ENCODE measurements at regions not wholly inside any gene's neighbourhood (a gene's known extent, or its start where the extent isn't known, plus 50 kb on each side); places are given as distances from the start of the nearest gene placed in this dataset.

DNA sequence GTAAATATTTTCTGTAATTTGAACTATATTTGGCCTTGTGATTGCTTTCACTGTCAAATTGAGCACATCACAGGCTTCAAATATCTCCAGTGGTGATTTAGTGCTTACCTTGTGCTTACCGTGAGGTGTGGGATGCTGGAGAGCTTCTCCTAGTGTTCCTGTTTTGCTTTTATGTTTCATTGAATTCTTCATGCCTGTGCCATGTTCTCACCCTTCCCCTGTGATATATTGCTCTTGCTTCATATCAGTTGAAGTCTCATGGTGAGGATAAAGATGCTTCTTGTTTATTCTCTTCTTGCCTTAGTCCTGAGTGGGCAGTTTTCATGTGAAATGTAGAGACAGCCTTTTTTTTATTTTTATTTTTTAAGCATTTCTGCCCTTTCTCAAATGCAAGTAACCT lies 198.0 kb upstream of the PDGFD start:
- Histone ChIP-seq H3K4me3 (ENCODE audit: low read depth in 1 of 2, low read length in 2 of 2) (no peak overlapping the region), H3K4me1 (ENCODE audit: insufficient read depth, low read length) (no peaks in the 10 kb centered on the region), H3K9ac (ENCODE audit: low read length) (no peak overlapping the region), H3K27ac (ENCODE audit: low read depth, low read length) (no peak overlapping the region), H3K27me3 (ENCODE audit: control insufficient read depth in 1 of 2, insufficient read depth in 2 of 2, low read length in 2 of 2) (no peaks in the 10 kb centered on the region), H3K9me3 (ENCODE audit: low read length) (no peaks in the 10 kb centered on the region), H3K36me3 (ENCODE audit: insufficient read depth, low read length) (no peaks in the 10 kb centered on the region)

DNA sequence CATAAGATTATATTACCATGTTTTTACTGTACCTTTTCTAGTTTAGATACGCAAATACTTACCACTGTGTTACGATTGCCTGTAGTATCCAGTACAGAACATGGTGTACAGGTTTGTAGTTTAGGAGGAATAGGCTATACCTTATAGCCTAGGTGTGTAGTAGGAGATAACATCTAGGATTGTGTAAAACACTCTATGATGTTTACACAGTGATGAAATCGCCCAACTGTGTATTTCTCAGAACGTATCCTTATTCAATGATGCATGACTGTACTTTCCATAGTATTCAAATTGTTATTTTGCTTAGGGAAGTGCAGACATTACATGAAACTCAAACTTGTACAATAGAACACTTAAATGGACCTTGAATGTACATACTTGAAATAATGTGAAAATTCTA lies 188.1 kb upstream of the PDGFD start:
- Histone ChIP-seq H3K9me3 (ENCODE audit: low read length) (no peaks in the 10 kb centered on the region), H3K27ac (ENCODE audit: low read depth, low read length) (no peak overlapping the region), H3K9ac (ENCODE audit: low read length) (no peak overlapping the region), H3K36me3 (ENCODE audit: insufficient read depth, low read length) (no peaks in the 10 kb centered on the region), H3K4me1 (ENCODE audit: insufficient read depth, low read length) (no peaks in the 10 kb centered on the region), H3K4me3 (ENCODE audit: low read depth in 1 of 2, low read length in 2 of 2) (no peak overlapping the region), H3K27me3 (ENCODE audit: control insufficient read depth in 1 of 2, insufficient read depth in 2 of 2, low read length in 2 of 2) (no peaks in the 10 kb centered on the region)

DNA sequence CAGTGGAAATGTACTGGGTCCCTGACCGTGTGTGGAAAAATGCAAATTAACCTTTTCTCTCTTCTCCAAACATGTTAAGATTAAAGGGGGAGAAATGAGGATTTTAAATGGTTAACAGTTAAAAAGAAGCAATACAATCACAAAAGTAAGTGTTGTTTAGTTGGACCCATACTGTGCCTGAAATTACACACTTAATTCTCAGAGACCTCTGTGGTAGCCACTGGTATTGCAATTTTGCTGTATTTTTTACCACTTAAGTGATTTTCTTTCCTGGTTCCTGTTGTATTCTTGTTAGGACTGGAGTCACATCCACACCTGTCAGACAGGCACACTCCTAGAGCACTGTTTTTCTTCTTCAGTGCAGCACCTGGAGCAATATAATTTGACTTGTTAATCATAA lies 179.6 kb upstream of the PDGFD start:
- H3K27me3 ChIP-seq (ENCODE audit: control insufficient read depth in 1 of 2, insufficient read depth in 2 of 2, low read length in 2 of 2): no peaks in the 10 kb centered on the region
- no peak overlapping the region for H3K9ac ChIP-seq (ENCODE audit: low read length)
- no peaks in the 10 kb centered on the region for H3K36me3 ChIP-seq (ENCODE audit: insufficient read depth, low read length)
- H3K27ac ChIP-seq (ENCODE audit: low read depth, low read length): no peak overlapping the region
- H3K4me1 ChIP-seq (ENCODE audit: insufficient read depth, low read length): no peaks in the 10 kb centered on the region
- H3K4me3 ChIP-seq (ENCODE audit: low read depth in 1 of 2, low read length in 2 of 2): no peak overlapping the region
- no peaks in the 10 kb centered on the region for H3K9me3 ChIP-seq (ENCODE audit: low read length)

DNA sequence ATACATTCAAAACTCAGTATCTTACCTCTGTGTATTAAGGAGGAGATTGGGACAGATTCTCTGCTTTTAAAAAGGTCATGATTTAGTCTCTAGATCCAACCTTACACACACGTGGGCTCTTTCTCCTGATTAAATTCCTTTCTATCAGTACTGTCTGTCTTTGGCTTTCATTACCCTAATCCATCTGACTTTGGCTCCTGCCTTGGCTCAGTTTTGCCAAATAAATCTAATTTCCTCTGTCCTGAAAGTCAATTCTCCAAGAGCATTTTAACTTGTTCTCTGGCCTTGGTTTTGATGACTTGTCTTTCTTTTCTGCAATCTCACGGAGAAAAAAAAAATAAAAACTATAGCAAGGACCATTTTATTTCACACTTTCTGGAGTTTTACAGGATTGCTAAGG lies 176.6 kb upstream of the PDGFD start:
- Histone ChIP-seq H3K36me3 (ENCODE audit: insufficient read depth, low read length) (no peaks in the 10 kb centered on the region), H3K9ac (ENCODE audit: low read length) (no peak overlapping the region)

DNA sequence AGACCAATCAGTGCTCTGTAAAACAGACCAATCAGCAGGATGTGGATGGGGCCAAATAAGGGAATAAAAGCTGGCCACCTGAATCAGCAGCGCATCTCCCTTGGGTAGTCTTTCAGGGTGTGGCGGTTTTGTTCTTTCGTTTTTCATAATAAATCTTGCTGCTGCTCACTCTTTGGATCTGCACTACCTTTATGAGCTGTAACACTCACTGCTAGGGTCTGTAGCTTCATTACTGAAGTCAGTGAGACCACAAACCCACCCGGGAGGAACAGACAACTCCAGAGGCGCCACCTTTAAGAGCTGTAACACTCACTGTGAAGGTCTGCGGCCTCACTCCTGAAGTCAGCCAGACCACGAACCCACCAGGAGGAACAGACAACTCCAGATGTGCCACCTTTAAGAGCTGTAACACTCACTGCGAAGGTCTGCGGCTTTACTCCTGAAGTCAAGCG lies 175.5 kb upstream of the PDGFD start:
- no peak overlapping the region for H3K4me3 ChIP-seq (ENCODE audit: low read depth in 1 of 2, low read length in 2 of 2)
- no peaks in the 10 kb centered on the region for H3K36me3 ChIP-seq (ENCODE audit: insufficient read depth, low read length)
- H3K4me1 ChIP-seq (ENCODE audit: insufficient read depth, low read length): no peaks in the 10 kb centered on the region
- H3K9ac ChIP-seq (ENCODE audit: low read length): no peak overlapping the region
- no peak overlapping the region for H3K27ac ChIP-seq (ENCODE audit: low read depth, low read length)
- H3K27me3 ChIP-seq (ENCODE audit: control insufficient read depth in 1 of 2, insufficient read depth in 2 of 2, low read length in 2 of 2): no peaks in the 10 kb centered on the region
- no peaks in the 10 kb centered on the region for H3K9me3 ChIP-seq (ENCODE audit: low read length)

More for the DNA sequence above, 176.6 kb upstream of the PDGFD start:
- Histone ChIP-seq H3K27ac (ENCODE audit: low read depth, low read length) (no peak overlapping the region), H3K27me3 (ENCODE audit: control insufficient read depth in 1 of 2, insufficient read depth in 2 of 2, low read length in 2 of 2) (no peaks in the 10 kb centered on the region), H3K9me3 (ENCODE audit: low read length) (no peaks in the 10 kb centered on the region), H3K4me3 (ENCODE audit: low read depth in 1 of 2, low read length in 2 of 2) (no peak overlapping the region), H3K4me1 (ENCODE audit: insufficient read depth, low read length) (no peaks in the 10 kb centered on the region)

DNA sequence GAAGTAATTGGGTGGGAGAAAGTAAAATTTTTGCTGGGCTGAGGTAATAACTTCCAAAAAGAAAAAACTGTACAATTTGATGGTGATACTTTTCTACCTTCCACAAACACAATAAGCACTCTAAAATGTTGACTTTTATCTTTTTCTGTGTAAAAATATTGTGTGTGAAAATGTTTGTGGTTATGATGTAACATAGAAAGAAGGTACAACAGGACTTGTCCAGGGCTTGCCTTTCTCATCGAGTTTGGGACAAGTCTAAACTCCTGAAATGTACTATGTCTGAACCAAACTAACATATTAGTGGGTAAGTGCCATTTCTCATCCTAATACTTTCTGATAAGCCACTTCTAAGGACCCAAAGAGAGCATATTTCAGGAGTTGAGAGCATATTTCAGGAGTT lies 174.2 kb upstream of the PDGFD start:
- Histone ChIP-seq H3K9me3 (ENCODE audit: low read length) (no peaks in the 10 kb centered on the region), H3K9ac (ENCODE audit: low read length) (no peak overlapping the region), H3K27me3 (ENCODE audit: control insufficient read depth in 1 of 2, insufficient read depth in 2 of 2, low read length in 2 of 2) (no peaks in the 10 kb centered on the region)

DNA sequence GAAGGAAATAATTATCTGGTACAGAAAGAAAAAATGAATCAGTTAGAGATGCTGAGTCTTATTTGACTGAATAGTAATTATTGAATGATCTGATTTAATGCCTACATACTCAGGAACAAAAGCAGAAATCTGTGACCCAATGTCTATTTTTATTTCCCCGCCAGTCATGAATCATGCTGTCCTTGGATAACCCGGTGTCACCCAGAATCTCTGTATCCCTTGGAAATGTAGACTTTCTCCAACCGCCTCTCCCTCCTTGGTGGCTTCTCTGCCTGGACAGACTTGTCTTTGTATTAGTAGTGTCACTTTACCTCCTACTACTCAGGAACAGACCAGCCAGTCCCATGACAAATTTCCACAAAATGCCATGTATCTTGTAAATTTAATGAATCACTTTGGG lies 173.3 kb upstream of the PDGFD start:
- Histone ChIP-seq H3K9me3 (ENCODE audit: low read length) (no peaks in the 10 kb centered on the region), H3K27ac (ENCODE audit: low read depth, low read length) (no peak overlapping the region), H3K4me3 (ENCODE audit: low read depth in 1 of 2, low read length in 2 of 2) (no peak overlapping the region), H3K9ac (ENCODE audit: low read length) (no peak overlapping the region), H3K27me3 (ENCODE audit: control insufficient read depth in 1 of 2, insufficient read depth in 2 of 2, low read length in 2 of 2) (no peaks in the 10 kb centered on the region), H3K4me1 (ENCODE audit: insufficient read depth, low read length) (no peaks in the 10 kb centered on the region), H3K36me3 (ENCODE audit: insufficient read depth, low read length) (no peaks in the 10 kb centered on the region)

More for the DNA sequence above, 174.2 kb upstream of the PDGFD start:
- Histone ChIP-seq H3K36me3 (ENCODE audit: insufficient read depth, low read length) (no peaks in the 10 kb centered on the region), H3K4me1 (ENCODE audit: insufficient read depth, low read length) (no peaks in the 10 kb centered on the region), H3K4me3 (ENCODE audit: low read depth in 1 of 2, low read length in 2 of 2) (no peak overlapping the region), H3K27ac (ENCODE audit: low read depth, low read length) (no peak overlapping the region)

DNA sequence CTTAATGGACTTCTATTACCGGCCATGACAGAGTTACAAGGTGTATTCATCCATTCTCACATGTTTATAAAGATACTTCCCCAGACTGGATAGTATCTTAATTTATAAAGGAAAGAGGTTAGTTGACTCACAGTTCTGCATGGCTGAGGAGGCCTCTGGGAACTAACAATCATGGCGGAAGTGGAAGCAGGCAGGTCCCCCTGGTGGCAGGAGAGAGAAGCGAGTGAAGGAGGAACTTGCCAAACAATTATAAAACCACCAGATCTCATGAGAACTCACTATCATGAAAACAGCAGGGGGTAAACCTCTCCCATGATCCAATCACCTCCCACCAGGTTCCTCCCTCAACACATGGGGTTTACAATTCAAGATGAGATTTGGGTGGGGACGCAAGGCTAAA lies 170.0 kb upstream of the PDGFD start:
- no peaks in the 10 kb centered on the region for H3K36me3 ChIP-seq (ENCODE audit: insufficient read depth, low read length)
- H3K4me1 ChIP-seq (ENCODE audit: insufficient read depth, low read length): no peaks in the 10 kb centered on the region
- no peaks in the 10 kb centered on the region for H3K27me3 ChIP-seq (ENCODE audit: control insufficient read depth in 1 of 2, insufficient read depth in 2 of 2, low read length in 2 of 2)
- H3K4me3 ChIP-seq (ENCODE audit: low read depth in 1 of 2, low read length in 2 of 2): no peak overlapping the region
- H3K27ac ChIP-seq (ENCODE audit: low read depth, low read length): no peak overlapping the region
- no peaks in the 10 kb centered on the region for H3K9me3 ChIP-seq (ENCODE audit: low read length)
- H3K9ac ChIP-seq (ENCODE audit: low read length): no peak overlapping the region

DNA sequence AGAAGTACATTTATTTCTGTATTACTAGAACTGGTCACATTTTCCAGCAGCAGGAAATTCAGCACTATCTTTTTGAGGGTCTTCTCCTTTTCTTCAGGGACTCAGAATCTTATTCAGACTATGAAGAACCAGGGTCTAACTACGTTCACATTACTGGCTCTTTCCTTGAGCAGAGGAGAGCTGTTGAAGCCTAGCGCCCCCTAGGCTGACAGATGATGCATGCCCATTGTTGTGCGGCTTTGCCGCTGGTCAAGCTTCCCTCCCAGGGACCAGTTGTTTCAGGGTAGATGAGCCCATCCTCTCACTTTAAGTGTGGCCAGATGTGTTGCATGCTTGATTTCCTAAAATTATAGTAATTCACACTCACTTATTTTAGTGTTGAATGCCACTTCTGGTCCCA lies 168.2 kb upstream of the PDGFD start:
- H3K27me3 ChIP-seq (ENCODE audit: control insufficient read depth in 1 of 2, insufficient read depth in 2 of 2, low read length in 2 of 2): no peaks in the 10 kb centered on the region
- no peaks in the 10 kb centered on the region for H3K36me3 ChIP-seq (ENCODE audit: insufficient read depth, low read length)
- no peak overlapping the region for H3K27ac ChIP-seq (ENCODE audit: low read depth, low read length)
- H3K4me1 ChIP-seq (ENCODE audit: insufficient read depth, low read length): no peaks in the 10 kb centered on the region
- no peak overlapping the region for H3K9ac ChIP-seq (ENCODE audit: low read length)
- no peak overlapping the region for H3K4me3 ChIP-seq (ENCODE audit: low read depth in 1 of 2, low read length in 2 of 2)
- H3K9me3 ChIP-seq (ENCODE audit: low read length): no peaks in the 10 kb centered on the region

DNA sequence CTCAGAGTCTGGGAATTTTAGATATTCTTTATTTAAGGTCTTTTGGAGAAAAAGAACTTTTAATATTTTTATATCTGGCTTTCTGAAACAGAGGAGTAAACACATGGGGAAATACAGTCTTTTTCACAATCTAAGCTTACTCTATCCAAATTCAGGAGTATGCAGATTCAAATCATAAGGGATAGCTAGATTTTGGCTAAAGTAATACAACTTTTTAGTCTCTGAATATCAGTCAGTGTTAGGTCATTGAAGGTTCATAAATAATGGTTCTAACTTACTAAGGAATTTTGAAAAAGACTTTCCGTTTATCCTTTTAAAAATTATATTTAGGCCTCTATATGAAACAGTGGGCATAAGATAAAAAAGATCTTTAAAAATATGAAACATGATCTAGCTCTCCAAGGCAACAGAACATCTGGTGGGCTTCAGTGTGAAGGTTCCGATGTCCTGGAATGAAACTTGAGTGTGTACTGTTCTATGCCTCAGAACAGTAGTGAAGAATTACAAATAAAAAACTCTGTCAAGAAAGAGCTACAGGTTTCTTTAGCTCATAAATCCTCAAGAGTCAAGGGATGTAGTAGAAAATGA lies 165.2 kb upstream of the PDGFD start:
- Histone ChIP-seq H3K4me1 (ENCODE audit: insufficient read depth, low read length) (no peaks in the 10 kb centered on the region), H3K27me3 (ENCODE audit: control insufficient read depth in 1 of 2, insufficient read depth in 2 of 2, low read length in 2 of 2) (no peaks in the 10 kb centered on the region), H3K4me3 (ENCODE audit: low read depth in 1 of 2, low read length in 2 of 2) (no peak overlapping the region), H3K9me3 (ENCODE audit: low read length) (no peaks in the 10 kb centered on the region), H3K9ac (ENCODE audit: low read length) (no peak overlapping the region), H3K27ac (ENCODE audit: low read depth, low read length) (no peak overlapping the region), H3K36me3 (ENCODE audit: insufficient read depth, low read length) (no peaks in the 10 kb centered on the region)

DNA sequence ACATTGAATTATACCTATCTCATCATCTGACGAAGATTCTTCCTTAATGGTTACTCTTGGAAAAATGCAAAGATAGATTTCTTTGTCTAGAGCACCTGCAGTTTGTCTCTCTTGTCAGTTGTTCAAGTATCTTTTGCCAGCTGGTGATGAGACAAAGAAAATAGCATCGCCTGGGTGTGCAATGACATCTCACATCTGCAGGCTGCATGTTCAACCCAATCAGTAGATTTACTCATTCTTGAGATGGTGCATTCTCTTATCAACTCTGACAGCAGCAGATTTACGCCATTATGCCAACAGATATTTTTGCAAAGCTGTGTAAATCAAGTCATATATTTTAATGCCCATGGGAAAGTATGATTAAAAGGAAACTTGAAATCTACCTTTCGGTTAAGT lies 164.6 kb upstream of the PDGFD start:
- Histone ChIP-seq H3K27me3 (ENCODE audit: control insufficient read depth in 1 of 2, insufficient read depth in 2 of 2, low read length in 2 of 2) (no peaks in the 10 kb centered on the region), H3K9ac (ENCODE audit: low read length) (no peak overlapping the region), H3K36me3 (ENCODE audit: insufficient read depth, low read length) (no peaks in the 10 kb centered on the region), H3K4me1 (ENCODE audit: insufficient read depth, low read length) (no peaks in the 10 kb centered on the region), H3K4me3 (ENCODE audit: low read depth in 1 of 2, low read length in 2 of 2) (no peak overlapping the region), H3K9me3 (ENCODE audit: low read length) (no peaks in the 10 kb centered on the region), H3K27ac (ENCODE audit: low read depth, low read length) (no peak overlapping the region)

DNA sequence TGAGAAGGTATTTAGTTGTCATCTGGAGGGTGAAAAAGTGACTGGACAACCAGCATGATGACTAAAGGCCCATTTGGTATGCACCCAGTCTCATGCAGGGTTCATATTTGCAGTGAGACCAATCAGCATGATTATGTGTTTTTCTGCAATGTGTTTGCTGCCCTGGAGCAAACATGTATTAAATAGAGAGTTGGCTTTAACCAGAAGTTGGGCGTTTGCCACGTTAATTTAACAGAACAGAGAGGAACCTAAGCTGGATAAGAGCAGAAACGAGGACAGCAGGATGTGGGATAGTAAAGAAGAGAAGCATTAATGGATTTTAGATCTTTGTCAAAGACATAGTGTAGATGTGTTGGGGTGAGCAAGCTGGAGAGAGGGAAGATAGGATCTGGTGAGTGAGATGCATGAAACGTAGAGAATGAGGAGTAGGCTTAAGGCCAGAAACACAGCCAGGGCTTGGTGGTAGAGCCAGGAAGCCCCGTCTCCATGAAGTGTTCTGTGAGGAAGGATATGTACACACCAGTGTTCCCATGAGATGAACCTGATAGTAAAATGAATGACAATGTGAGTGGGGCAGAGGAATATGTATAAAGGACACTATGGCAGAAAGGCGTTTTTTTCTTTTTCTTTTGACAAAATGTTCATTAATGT lies 164.0 kb upstream of the PDGFD start:
- H3K9me3 ChIP-seq (ENCODE audit: low read length): no peaks in the 10 kb centered on the region
- H3K4me1 ChIP-seq (ENCODE audit: insufficient read depth, low read length): no peaks in the 10 kb centered on the region
- H3K9ac ChIP-seq (ENCODE audit: low read length): no peak overlapping the region
- H3K36me3 ChIP-seq (ENCODE audit: insufficient read depth, low read length): no peaks in the 10 kb centered on the region
- H3K27ac ChIP-seq (ENCODE audit: low read depth, low read length): no peak overlapping the region
- H3K4me3 ChIP-seq (ENCODE audit: low read depth in 1 of 2, low read length in 2 of 2): no peak overlapping the region
- no peaks in the 10 kb centered on the region for H3K27me3 ChIP-seq (ENCODE audit: control insufficient read depth in 1 of 2, insufficient read depth in 2 of 2, low read length in 2 of 2)

Measured in muscle layer of colon (tissue), 2 donors.